Hepatocyte (in vitro differentiated cells): ENCODE measurements at regions not wholly inside any gene's neighbourhood (a gene's known extent, or its start where the extent isn't known, plus 50 kb on each side); places are given as distances from the start of the nearest gene placed in this dataset.

Source experiments
- CTCF ChIP-seq: fragments of 200-600 bp; sonication (generic); IDR thresholded peaks from 2 replicates; pipeline ENCODE4 v1.5.1; 2016; ENCODE audit warnings: antibody characterized with exemption, mild to moderate bottlenecking; ENCODE audit not compliant: poor library complexity
- EZH2phosphoT487 ChIP-seq: fragments of 200-600 bp; sonication (generic); IDR thresholded peaks from one replicate; pipeline ENCODE4 v1.6.1; 2018; ENCODE audit warnings: antibody characterized with exemption, mild to moderate bottlenecking, low read depth, moderate library complexity; ENCODE audit not compliant: unreplicated experiment, severe bottlenecking

- TF ChIP-seq CTCF (no peak), EZH2phosphoT487 (no peak)
Observed at GRCh38 chr3:191624299-191624698, 163.3 kb downstream of the PYDC2 start.
